RWPE1 (cell line): ENCODE measurements at regions not wholly inside any gene's neighbourhood (a gene's known extent, or its start where the extent isn't known, plus 50 kb on each side); places are given as distances from the start of the nearest gene placed in this dataset.

Source experiments
- CTCF ChIA-PET: fragments of 350-600 bp; sonication (Branson Sonifier 250); formaldehyde crosslinking; extraction: SDS; loops from one replicate; lab custom pipeline; 2021; lab: Yijun Ruan, JAX
- POLR2A ChIA-PET: fragments of 400-600 bp; formaldehyde crosslinking; extraction: SDS; loops from one replicate; lab custom pipeline; 2020; ENCODE audit warnings: antibody characterized with exemption; ENCODE audit not compliant: low non-redundant PET; lab: Yijun Ruan, JAX
- DNase-seq: peaks from one replicate; pipeline ENCODE4 v3.0.0; 2012; ENCODE audit warnings: low spot score
- H3K27ac ChIP-seq: fragments of 450-650 bp; 2 replicates; pipeline ENCODE4 v1.5.1; 2017
- CTCF ChIP-seq: fragments of 450-650 bp; conservative IDR thresholded peaks from 2 replicates; pipeline ENCODE4 v1.5.1; 2017; ENCODE audit warnings: low read depth, mild to moderate bottlenecking

DNA sequence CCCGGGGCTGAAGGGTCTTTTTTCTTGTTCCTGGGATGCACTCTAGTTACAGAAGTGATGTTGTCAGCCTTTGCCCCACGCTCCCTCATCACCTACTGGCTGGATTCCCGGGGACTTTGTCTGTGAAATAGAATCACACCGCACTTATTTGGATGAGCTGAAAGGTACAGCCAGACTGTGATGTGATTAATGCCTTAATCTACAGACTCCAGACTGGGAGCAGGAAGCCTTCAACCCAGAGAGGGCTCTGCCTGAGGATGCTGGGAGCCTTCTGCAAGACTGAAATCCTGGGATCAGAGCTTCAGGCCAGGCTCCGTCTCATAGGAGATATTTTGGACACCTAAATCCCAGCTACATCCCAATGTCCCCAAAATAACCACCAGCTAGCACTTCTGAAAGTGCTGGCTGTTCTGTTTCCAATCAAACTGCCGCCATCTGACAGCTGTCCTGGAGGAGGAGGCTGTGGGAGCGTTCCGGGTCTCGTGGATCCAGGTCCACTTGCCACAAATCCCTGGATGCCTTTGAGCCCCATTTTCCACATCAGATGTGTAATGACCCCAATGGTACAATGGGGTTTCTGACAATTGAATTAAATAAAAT, 688.5 kb downstream of the TBC1D22A start:
- TF ChIP-seq CTCF = no peak
- ChIA-PET CTCF (no interaction called here), POLR2A (no interaction called here)
- no peak overlapping the region for H3K27ac ChIP-seq
- DNase-seq = no peak

GRCh38 chr22:47449508-47450270, 687.2 kb downstream of the TBC1D22A start:
- no peak for DNase-seq
- ChIA-PET CTCF (no interaction called here), POLR2A (no interaction called here)
- no peak overlapping the region for H3K27ac ChIP-seq
- no peak for TF ChIP-seq CTCF

- ChIA-PET CTCF (no interaction called here), POLR2A (no interaction called here)
- DNase-seq = no peak
- no peak overlapping the region for H3K27ac ChIP-seq
- TF ChIP-seq CTCF = no peak
Measured at GRCh38 chr22:47448231-47449223, 686.1 kb downstream of the TBC1D22A start.

- H3K27ac ChIP-seq = no peak overlapping the region
- no peak for TF ChIP-seq CTCF
- POLR2A ChIA-PET = no interaction called here
- CTCF ChIA-PET = no interaction called here
- DNase-seq = no peak
Measured at GRCh38 chr22:47446821-47447810, 684.7 kb downstream of the TBC1D22A start.

- CTCF ChIA-PET = no interaction called here
- POLR2A ChIA-PET = no interaction called here
- no peak overlapping the region for H3K27ac ChIP-seq
- no peak for DNase-seq
- TF ChIP-seq CTCF = no peak
Measured at GRCh38 chr22:47446331-47446730, 683.9 kb downstream of the TBC1D22A start.
